ENCODE measurements at regions not wholly inside any gene's neighbourhood (a gene's known extent, or its start where the extent isn't known, plus 50 kb on each side); places are given as distances from the start of the nearest gene placed in this dataset.

DNA sequence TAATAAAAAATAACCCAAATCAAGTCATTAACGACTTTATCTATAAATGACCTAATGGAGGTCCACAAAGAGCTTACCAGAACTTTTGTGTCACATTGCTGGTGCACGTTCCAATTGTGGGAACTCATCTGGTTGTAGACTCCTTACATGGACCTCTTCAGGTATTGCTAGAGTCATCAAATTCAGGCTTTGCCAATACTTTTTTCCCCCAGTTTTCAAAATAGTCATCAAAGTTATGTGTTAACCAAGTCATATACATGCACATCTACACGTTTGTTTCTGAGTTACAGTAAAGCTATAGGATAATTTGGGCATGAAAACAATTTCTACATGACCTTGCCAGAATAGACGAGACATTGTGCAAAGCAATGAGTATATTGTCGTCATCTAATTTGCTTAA, 76.2 kb upstream of the ADAMTS18 start:
- Histone ChIP-seq H3K79me2 (ENCODE audit: control insufficient read depth, insufficient read depth, low read length) (no peaks in the 10 kb centered on the region), H3K4me1 (ENCODE audit: control insufficient read depth, extremely low read depth, insufficient read depth, low read length) (no peaks in the 10 kb centered on the region), H3K4me3 (replicated peaks in 1 of 3; ENCODE audit: insufficient read depth in 1 of 3, low read depth in 1 of 3, low read length in 3 of 3) (no peak overlapping the region), H3K9ac (replicated peaks; ENCODE audit: extremely low read depth, insufficient read depth, low read length) (no peak overlapping the region), H3K36me3 (ENCODE audit: control insufficient read depth in 2 of 2, extremely low read depth in 1 of 2, insufficient read depth in 2 of 2, low read length in 2 of 2) (no peaks in the 10 kb centered on the region), H3K9me3 (replicated peaks; ENCODE audit: control insufficient read depth, insufficient read depth, low read length) (no peaks in the 10 kb centered on the region), H3K9me1 (replicated peaks; ENCODE audit: control insufficient read depth, extremely low read depth, insufficient read depth, low read length) (no peaks in the 10 kb centered on the region), H3K27me3 (ENCODE audit: control insufficient read depth in 2 of 2, insufficient read depth in 2 of 2, low read length in 2 of 2) (no peaks in the 10 kb centered on the region), H4K20me1 (replicated peaks; ENCODE audit: control insufficient read depth, extremely low read depth, insufficient read depth, low read length) (no peaks in the 10 kb centered on the region), H3K4me2 (ENCODE audit: insufficient read depth, low read length) (no peak overlapping the region), H2AFZ (ENCODE audit: low read depth, low read length) (no peak overlapping the region), H3K27ac (ENCODE audit: insufficient read depth, low read depth, low read length) (no peak overlapping the region)
- intact Hi-C loops (cut with micrococcal nuclease): no loop called here
- no peak for DNase-seq (ENCODE audit: low read depth, low spot score)
- FAIRE-seq: no peak
- TF ChIP-seq FOS (IDR thresholded peaks at IDR 0.05; ENCODE audit: borderline replicate concordance, insufficient read depth, low read length) (no peak), EZH2 (IDR thresholded peaks at IDR 0.05; ENCODE audit: borderline replicate concordance, low read depth, low read length, severe bottlenecking) (no peak), JUN (IDR thresholded peaks at IDR 0.05; ENCODE audit: borderline replicate concordance, insufficient read depth, insufficient read length, low read depth) (no peak), MAX (IDR thresholded peaks at IDR 0.05; ENCODE audit: insufficient read depth, insufficient read length) (no peak), GATA2 (IDR thresholded peaks at IDR 0.05; ENCODE audit: insufficient read depth, insufficient read length, low read depth, low read length) (no peak), POLR2A (IDR thresholded peaks at IDR 0.05; ENCODE audit: low read depth, low read length) (no peak), POLR2AphosphoS5 (IDR thresholded peaks at IDR 0.05; ENCODE audit: insufficient read depth, low read depth, low read length) (no peak), MYC (IDR thresholded peaks at IDR 0.05; ENCODE audit: low read depth, low read length) (no peak)
- TF ChIP-seq, protein P1, sequence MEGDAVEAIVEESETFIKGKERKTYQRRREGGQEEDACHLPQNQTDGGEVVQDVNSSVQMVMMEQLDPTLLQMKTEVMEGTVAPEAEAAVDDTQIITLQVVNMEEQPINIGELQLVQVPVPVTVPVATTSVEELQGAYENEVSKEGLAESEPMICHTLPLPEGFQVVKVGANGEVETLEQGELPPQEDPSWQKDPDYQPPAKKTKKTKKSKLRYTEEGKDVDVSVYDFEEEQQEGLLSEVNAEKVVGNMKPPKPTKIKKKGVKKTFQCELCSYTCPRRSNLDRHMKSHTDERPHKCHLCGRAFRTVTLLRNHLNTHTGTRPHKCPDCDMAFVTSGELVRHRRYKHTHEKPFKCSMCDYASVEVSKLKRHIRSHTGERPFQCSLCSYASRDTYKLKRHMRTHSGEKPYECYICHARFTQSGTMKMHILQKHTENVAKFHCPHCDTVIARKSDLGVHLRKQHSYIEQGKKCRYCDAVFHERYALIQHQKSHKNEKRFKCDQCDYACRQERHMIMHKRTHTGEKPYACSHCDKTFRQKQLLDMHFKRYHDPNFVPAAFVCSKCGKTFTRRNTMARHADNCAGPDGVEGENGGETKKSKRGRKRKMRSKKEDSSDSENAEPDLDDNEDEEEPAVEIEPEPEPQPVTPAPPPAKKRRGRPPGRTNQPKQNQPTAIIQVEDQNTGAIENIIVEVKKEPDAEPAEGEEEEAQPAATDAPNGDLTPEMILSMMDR (IDR thresholded peaks at IDR 0.05; ENCODE audit: extremely low read depth in 1 of 2, insufficient read depth in 1 of 2, low read depth in 1 of 2, low read length in 2 of 2): no peak
- no TSS peak for BruUV-seq (replicated peaks)
- POLR2A ChIA-PET: no interaction called here
- dilution Hi-C loops (cut with MboI; ENCODE audit: extremely low pct_ligation_motif_present, low sequenced_read_pairs): no loop called here
- CTCF ChIA-PET: interaction anchor here (1.7 kb wide), 1 partner anchor 9 kb away, joined by 7 read pairs; no protein-coding TSS in a partner anchor

Data from endothelial cell of umbilical vein (primary cell).